Fibroblast of the aortic adventitia (primary cell): ENCODE measurements at regions not wholly inside any gene's neighbourhood (a gene's known extent, or its start where the extent isn't known, plus 50 kb on each side); places are given as distances from the start of the nearest gene placed in this dataset.
"Not testable (repeated sequence)": the region's sequence is repeated elsewhere in the genome, so short reads cannot be mapped to it uniquely, and the experiment has no call there.

Source experiments
- DNase-seq: peaks from one replicate; pipeline ENCODE4 v3.0.0-alpha.2; 2010; ENCODE audit warnings: low read depth
- H3K4me3 ChIP-seq: 2 replicates; pipeline ENCODE4 v1.5.1; 2011; ENCODE audit warnings: low read depth, mild to moderate bottlenecking, control low read depth, low read length, moderate library complexity
- CTCF ChIP-seq: IDR thresholded peaks from 2 replicates; pipeline ENCODE4 v1.5.1; 2011; ENCODE audit warnings: mild to moderate bottlenecking, low read length, control low read depth, inconsistent platforms; ENCODE audit not compliant: insufficient read depth

- no peak for TF ChIP-seq CTCF
- no peak for DNase-seq
- H3K4me3 ChIP-seq = no peak overlapping the region
Observed at GRCh38 chr10:131553581-131553980, 242.1 kb upstream of the TCERG1L start.

- no peak overlapping the region for H3K4me3 ChIP-seq
- no peak for TF ChIP-seq CTCF
- no peak for DNase-seq
Observed at GRCh38 chr10:131554821-131555220, 243.3 kb upstream of the TCERG1L start.

DNA sequence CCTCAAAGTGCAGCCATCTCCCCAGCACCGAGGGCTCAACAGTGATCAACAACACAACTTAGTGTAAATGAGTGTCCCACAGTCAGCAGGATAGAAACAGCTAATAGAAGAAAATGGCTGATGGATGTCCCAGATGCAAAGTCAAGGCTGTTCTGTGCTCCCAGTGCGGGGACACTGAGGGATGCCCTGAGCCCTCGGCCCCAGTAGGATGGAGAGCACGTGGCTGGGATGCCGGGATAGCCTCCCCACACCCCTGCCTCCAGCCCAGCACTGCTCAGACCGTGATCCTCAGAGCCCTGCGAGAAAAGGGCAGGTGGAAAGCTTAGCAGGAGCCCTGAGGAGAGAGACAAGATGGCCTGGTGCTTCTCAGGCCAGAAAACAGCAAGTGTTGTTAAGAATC is 243.9 kb upstream of the TCERG1L start:
- TF ChIP-seq CTCF = no peak
- no peak for DNase-seq
- H3K4me3 ChIP-seq = no peak overlapping the region

GRCh38 chr10:131556061-131556896 is 244.8 kb upstream of the TCERG1L start:
- no peak for TF ChIP-seq CTCF
- H3K4me3 ChIP-seq = no peak overlapping the region
- DNase-seq = no peak

DNA sequence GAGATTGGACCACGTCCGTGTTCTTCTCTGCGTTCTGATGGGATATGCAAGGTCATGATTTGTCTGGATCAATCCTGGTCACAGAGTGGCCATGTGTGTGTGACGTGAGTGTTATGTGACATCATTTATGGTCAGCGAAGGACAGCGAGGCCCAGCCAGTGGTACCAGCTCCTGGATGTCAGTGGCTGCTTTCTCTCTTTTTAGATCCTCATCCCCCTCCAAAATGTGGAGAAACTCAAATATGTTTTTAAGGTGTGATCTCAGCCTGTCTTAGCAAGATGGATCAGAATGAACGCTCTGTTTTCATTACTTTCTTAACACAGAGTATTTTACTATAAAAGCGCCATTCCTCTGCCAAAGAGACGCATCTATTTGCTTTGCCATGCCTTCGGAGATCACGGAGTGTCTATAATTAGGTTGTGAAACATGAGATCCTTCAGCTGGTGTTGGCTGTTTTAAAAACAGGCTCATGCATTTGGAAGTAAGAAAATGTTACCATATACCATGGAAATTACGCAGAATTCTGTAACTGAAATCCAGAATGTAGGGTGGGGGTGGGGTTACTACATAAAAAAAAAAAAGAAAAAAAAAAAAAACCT is 245.5 kb upstream of the TCERG1L start:
- H3K4me3 ChIP-seq = no peak overlapping the region
- DNase-seq = no peak
- no peak for TF ChIP-seq CTCF

- not testable (repeated sequence) for DNase-seq
Observed at GRCh38 chr10:131557956-131558355, 246.4 kb upstream of the TCERG1L start.

DNA sequence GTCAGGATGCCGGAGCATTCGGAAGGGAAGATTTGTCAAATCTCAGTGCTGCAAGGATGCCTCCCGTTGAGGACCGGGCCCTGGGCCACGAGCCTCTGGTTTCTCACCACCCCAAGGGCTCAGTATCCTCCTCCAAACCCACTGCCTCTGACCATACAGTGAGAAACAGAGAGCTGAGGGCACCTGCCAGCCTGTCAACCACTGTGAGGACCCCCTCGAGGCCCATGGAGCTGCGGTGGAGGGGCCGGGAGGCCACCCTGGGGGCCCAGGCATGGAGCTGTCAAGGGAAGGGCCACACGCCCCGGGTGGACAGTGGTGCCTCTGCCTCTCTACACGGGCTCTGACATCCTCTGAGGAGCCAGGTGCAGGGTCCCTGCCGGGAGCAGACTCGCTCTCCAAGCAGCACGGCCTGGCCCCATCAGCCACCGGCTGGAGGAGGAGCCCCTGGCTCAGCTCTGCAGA is 248.0 kb upstream of the TCERG1L start:
- no peak for DNase-seq
- H3K4me3 ChIP-seq = no peak overlapping the region
- TF ChIP-seq CTCF = no peak

More at GRCh38 chr10:131557956-131558355, 246.4 kb upstream of the TCERG1L start:
- not testable (repeated sequence) for H3K4me3 ChIP-seq
